HG02852 (cell line): ENCODE measurements at regions not wholly inside any gene's neighbourhood (a gene's known extent, or its start where the extent isn't known, plus 50 kb on each side); places are given as distances from the start of the nearest gene placed in this dataset.
A peak's percentile ranks its signal among the peaks of the same experiment; 100 is the strongest.
"Not testable (repeated sequence)": the region's sequence is repeated elsewhere in the genome, so short reads cannot be mapped to it uniquely, and the experiment has no call there.

Source experiments
- ATAC-seq: cut with Tn5 transposase; IDR thresholded peaks from one replicate; pipeline ENCODE4 v1.9.1; 2021; ENCODE audit warnings: mild to moderate bottlenecking, moderate library complexity; ENCODE audit not compliant: unreplicated experiment

DNA sequence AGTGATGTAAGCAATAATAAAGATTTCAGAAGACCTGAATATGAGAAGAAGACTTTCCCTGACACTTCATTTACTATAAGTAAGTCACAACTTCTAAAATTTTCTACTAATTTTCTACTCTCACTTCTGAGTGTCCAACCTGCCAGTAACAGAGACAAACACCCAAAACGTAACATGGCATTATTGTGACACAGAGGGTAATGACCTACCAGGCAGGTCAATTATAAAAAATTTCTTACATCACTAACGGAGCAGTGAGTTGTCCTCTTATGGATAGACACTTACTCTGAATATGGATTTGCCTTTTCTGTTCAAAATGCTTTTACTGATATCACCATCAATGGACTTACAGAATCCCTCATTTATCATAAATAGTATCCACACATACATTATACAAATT lies 405.9 kb upstream of the MAGEB16 start:
- no peak for ATAC-seq

DNA sequence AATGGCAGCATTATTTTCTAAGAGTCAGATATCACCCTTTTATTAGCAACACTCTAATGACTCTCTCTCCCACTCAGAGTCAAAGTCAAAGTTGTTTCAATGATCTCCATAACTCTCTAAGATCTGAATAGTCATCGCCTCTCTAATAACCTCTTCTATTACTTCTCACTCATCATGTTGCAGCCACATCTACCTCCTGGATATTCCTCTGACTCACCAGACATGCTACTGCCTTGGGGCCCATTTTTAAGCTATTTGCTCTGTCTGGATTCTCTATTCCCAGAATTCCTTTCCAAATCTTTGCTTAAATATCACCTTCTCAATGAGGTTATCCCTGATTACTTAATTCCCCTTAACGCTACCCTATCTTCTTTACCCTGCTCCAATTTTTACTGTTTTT lies 391.8 kb upstream of the MAGEB16 start:
- ATAC-seq, result no peak

DNA sequence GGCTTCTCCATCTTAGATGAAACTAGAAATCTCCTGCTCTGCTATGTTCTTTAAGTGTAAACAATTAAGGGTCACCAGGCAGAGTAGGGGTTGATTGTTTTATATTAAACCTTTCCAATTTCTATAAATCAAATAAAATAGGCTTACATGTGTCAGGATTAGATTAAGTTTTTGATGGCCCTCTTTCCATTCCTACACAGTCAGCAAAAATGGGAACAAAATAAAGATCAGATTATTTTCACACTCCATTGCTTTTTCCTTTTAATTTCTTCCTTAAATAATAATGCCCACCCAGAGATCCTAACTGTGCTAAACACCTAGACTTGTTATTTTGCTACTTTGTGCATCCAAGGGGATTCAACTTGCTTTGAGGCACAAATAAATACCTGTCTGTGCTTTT lies 381.4 kb upstream of the MAGEB16 start:
- no peak for ATAC-seq

DNA sequence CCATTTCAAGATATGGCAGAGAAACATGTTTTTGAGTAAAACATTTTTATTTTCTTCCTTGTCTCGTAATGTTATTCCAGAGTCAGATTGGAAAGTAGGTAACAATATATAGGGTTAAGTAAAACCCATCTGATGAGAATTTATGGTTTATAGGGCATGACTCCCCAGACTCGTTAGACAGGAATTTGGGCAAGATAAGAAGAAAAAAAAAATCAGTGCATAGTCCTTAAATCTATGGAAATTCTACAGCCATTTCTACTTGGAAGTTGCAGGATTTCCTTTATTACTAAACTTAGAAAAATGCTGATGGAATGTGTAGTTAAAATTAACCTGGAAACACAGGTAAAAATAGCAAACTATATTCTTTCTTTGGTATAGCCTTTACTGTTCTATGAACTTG lies 366.1 kb upstream of the MAGEB16 start:
- ATAC-seq, result no peak

DNA sequence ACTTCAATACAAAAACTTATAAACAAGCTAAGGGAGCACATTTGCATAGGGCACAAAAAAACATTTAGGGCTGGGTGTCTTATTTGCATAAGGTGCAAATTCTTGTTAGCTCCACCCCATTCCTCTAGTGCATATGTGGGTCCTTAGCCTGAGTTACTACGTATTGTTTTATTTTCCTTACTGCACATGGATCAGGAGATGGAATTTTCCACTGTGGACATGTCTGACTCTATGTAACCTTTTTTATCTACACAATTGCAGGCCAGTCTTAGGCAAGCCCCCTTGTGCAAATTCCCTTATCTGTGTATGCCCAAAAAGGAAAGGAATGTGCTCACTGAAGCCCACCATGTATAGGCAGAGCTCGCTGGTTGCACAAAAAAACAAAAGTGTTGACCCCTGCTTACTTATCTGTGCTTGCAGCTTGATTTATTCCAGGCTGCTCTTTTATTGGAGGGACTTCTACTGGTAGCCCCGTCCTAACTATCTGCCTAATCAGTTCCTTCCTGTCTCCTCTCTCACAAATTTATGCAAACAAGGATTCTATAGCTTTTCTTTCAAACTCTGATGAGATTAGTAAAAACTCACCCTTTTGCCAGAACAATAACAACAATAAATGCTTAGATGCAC lies 359.0 kb upstream of the MAGEB16 start:
- no peak for ATAC-seq

DNA sequence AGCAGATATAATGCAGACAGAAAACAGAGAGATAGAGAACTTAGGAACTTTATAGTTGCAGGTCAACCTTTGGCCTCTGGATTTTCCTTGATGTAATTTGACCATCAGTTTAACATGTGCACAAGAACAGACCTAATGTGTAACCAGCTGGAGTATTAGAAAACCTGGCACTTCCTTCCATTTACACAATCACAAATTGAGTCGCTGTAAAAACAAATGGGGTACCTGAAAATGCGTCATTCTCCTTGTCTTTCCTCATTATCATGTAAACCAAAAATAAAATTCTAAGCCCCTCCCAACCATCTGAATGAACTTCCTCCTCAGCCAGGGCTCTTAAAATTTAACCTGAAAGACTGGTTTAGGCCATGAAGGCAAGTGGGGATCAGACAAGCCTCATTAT lies 358.4 kb upstream of the MAGEB16 start:
- no peak for ATAC-seq

DNA sequence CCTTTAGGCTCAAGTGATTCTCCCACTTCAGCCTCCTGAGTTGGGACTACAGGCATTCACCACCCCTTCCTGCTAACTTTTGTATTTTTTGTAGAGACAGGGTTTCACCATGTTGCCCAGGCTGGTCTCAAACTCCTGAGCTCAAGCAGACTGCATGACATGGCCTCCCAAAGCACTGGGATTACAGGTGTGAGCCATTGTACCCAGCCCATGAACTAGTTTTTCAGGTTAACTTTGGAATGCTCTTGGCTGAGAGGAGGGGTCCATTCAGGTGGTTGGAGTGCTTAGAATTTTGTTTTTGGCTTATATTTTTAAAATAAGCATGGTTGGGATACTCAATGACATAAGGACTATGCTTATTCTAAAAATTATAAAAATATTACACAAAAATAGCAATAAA lies 355.7 kb upstream of the MAGEB16 start:
- ATAC-seq, result no peak

DNA sequence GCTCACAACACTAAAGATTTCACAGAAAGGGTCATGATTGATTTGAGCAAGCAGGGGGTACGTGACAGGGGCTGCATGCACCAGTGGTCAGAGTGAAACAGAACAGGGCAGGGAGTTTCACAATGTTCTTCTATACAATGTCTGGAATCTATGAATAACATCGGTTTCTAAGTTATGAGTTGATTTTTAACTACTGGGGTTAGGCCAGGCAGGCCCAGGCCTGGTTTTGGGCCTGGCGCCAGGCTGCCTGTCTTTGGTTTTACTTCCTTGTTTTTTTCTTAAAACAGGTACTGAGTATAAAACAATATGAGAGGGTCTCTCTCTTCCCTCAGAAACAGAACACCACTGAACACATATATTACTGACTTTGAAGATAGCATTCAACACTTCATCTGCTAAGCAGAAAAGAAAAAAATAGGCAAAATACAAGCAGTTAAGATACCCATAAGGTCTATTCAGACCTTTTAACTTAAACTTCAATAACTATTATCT lies 355.0 kb upstream of the MAGEB16 start:
- peak; percentile 50 for ATAC-seq

DNA sequence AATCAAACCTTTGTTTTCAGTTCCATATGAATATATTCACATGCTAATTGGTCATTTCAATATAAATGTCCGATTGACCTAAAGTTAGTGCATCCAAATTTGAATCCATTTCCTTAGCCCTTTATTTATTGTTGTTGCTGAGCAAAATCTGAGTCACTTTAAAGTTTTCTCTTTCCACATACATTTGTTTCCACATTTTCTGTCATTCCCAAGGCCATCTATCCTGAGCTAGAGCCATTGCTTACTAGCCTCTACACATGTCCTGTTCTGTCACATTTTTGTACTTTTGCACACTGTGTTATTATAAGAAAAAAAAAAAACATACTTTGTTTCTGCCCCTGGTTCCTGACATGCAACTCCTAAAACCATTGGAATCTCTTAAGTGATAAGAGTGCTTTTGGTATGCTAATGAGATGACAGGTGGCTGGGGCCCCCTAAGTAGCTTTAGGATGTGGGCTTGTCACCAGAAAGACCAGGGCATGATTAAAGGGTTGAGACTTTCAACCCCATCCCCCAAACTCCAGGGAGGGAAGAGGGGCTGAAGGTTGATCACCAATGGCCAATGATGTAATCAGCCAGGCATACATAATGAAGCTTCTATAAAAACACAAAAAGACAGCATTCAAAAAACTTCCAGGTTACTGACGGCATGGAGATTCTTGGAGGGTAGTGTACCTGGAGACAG lies 353.3 kb upstream of the MAGEB16 start:
- no peak for ATAC-seq

DNA sequence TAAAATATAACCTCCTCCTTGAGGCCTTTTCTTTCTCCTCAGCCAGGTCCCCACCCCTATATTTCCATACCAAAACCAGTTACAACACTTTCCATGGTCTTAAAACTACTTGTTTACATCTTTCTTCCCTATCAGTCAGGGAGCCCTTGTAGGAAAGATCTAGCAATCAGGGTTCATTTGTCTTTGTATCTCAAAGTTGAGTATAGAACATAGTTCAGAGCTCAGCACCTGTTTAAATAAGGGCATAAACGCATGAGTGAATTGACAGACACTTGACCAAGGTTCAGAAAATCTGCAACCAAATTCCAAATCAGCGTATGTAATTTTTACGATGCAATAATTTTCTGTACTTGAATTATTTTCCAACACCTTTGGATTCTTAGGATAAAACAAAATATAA lies 352.2 kb upstream of the MAGEB16 start:
- no peak for ATAC-seq

DNA sequence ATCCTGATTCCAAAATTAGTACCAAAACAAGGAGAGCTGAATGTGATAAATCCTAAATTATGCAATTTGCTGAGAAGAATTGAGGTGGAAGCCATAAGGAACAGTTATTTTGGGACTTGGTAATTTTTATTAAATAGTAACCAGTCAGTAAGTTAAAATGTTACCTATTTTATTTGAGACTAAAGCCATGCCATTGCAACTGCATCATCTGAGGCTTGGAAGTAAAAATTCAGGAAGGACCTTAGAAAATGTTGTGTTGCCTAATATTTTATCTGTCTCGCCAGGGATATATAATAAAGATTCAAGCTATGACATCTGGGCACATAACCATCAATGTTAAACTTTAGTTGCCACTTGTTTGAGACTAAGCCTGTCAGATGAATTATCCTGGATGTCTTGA lies 341.3 kb upstream of the MAGEB16 start:
- ATAC-seq, result no peak

DNA sequence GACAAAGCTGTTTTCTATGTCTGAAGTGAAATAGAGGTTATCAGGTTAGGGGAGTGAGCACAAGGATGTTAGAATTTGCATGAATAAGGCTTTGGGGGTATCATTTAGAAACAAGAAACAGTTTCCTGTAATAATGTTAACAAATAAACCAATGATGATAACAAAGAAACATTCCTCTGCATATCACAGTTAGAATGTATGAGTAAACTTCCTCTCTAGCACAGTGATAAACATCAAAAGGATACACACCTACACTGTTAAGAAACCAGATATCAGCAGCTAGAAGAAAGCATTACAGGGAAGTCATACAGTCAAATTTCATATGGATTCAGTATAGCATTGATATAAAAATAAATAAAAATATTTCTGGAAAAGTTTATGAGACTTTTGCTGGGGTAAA lies 340.0 kb upstream of the MAGEB16 start:
- no peak for ATAC-seq

DNA sequence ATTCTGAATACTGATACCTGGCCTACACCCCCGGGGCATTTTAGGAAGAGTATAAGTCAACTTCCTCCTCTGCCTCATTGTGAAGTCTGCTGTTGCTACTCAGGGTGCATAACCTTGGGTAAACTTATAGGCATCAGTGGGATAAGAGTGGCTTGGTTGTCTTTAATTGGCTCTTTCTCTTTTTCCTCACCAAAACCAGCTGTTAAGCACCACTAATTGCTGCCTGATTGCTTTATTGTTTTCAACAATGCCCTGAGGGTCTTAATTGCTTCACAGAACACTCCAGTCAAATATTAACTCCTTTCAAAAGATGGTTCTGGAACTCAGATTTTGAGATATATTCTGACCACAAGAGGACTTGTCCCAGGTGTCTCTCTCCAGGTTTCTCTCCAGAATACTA lies 337.0 kb upstream of the MAGEB16 start:
- no peak for ATAC-seq

DNA sequence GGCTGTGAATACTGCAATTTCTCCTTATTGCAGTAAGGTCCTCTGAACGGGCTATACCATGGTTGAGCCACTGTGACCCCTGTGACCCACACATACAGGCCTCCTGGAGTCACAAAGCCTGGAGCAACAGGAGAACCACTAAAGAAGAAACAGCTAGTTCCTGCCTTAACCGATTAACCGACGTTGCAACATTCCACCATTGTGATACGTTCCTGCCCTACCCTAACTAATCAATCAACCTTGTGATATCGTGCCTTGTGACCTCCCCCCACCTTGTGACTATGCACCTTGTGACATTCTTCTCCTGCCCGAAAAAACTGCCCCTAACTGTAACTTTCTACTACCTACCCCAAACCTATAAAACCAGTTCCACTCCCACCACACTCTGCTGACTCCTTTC lies 301.5 kb upstream of the MAGEB16 start:
- not testable (repeated sequence) for ATAC-seq

DNA sequence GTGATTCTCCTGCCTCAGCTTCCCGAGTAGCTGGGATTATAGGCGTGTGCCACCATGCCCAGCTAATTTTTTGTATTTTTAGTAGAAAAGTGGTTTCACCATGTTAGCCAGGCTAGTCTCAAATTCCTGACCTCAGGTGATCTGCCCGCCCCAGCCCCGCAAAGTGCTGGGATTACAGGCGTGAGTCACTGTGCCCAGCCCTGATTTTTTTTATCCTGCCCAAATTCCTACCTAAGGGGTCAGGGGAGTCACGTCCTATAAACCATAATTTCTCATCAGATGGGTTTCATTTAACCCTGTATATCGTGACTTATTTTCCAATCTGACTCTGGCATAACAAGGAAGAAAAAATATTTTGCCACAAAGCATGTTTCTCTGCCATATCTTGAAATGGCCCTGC lies 300.7 kb upstream of the MAGEB16 start:
- not testable (repeated sequence) for ATAC-seq

DNA sequence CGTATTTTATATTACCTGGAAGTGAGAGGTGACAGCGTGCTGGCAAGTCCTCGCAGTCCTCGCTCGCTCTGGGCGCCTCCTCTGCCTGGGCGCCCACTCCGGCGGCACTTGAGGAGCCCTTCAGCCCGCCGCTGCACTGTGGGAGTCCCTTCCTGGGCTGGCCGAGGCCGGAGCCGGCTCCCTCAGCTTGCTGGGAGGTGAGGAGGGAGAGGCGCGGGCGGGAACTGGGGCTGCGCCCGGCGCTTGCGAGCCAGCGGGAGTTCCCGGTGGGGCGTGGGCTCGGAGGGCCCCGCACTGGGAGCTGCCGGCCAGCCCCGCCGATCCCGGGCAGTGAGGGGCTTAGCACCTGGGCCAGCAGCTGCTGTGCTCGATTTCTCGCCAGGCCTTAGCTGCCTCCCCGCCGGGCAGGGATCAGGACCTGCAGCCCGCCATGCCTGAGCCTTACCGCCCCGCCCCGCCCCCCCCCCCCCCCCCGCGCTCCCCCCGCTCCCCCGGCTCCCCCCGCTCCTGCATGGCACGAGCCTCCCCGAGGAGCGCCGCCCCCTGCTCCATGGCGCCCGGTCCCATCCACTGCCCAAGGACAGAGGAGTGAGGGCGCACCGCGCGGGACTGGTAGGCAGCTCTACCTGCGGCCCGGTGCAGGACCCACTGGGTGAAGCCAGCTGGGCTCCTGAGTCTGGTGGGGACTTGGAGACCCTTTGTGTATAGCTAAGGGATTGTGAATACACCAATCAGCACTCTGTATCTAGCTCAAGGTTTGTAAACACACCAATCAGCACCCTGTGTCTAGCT lies 298.9 kb upstream of the MAGEB16 start:
- no peak for ATAC-seq

DNA sequence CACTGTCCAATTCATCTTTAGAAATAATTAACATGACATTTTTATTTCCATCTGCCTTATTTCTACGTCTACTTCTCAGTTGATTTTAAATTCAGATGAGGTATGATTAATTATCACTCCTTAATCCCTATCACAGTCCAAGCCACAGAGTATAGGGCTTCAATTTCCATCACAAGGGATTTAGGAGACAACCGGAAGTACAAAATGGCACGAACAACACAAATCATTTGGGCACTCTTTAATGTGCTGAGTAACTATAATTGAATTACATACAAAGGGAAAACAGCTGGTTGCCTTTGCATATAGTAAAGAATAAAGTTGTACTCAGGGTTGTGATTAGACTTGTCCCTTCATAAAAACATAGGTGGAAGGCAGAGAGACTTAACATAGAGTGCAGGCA lies 290.4 kb upstream of the MAGEB16 start:
- ATAC-seq, result no peak

DNA sequence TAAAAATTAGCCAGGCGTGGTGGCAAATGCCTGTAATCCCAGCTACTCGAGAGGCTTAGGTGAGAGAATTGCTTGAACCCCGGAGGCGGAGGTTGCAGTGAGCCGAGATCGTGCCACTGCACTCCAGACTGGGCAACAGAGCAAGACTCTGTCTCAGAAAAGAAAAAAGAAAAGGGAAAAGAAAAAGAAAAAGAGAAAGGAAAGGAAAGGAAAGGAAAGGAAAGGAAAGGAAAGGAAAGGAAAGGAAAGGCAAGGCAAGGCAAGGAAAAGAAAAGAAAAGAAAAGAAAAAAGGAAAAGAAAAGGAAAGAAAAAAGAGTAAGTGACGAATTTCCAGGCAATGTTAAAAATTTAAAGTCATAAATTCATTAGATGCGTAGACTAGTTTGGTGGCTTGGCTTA lies 250.1 kb upstream of the MAGEB16 start:
- not testable (repeated sequence) for ATAC-seq

DNA sequence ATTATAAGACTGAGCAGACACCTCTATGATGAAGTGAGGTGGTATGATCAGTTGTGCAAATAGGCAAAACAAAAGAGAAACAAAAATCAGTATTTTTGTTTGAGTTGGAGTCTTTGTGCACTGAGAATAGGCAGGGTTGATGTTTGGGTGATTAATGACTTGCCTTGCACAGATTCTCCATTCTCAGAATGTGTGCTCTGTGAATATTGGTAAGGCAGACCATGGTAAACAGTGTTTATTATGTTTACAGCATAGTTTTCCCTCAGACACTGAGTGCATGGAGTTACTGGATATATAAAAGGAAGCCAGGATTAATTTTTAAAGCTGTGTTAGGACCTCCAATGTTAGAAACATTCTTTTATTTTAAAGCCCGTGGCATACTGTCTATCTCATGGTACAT lies 240.2 kb upstream of the MAGEB16 start:
- ATAC-seq, result no peak

DNA sequence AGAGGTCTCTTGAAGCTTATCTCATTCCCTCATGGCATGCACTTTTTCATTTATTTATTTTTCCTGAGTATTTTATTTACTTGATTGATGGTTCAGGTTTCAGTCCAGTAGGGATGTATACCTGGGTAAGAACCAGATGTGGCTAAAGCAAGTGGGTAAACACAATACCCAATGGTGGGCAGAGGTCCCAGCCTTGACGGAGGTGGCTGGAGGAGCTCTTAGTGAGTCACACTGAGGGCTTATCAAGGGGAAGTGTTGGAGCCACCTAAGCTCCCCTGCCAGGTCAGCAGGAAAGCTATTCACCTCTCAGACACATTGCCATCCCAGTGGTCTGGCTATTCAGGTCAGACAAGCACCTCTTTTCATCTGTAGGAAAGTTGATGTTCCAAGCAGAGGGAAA lies 236.2 kb upstream of the MAGEB16 start:
- no peak for ATAC-seq

DNA sequence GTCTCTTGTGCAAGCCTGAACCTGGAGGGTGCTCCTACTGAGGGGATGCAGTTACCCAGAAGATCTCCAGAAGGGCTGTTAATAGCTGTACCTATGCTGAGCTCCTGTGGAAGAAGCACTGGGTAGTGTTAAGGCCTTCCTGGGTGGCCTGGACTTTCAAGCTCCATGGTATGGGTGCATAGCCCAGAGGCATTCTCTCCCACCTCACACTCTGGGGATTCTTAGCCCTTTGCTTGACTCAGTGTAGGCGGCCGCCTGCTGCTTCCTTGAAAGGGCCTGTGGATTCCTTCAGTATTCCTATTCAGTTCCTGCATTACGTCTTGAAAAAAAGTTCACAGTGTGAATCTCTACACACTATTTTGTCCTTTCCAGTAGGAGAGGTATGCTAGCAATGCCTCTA lies 235.7 kb upstream of the MAGEB16 start:
- ATAC-seq, result no peak

DNA sequence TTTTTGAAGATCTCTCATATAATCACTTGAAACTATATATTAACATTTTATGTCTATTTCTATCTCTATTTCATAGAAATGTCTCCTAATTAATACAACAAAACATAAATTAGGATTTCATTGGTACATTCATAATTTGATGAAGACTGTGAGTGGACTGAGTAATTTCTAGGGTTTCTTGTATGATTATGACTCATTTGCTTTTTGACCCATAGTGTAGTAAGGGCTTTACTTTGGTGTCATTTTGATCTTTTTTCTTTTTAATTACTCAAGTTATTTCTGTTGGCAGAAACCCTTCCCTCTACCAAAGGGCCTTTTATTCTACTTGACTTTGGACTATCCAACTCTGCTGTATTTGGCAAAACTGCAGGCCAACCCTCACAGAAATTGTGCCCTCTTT lies 207.9 kb upstream of the MAGEB16 start:
- ATAC-seq, result no peak
